ENCODE measurements at regions not wholly inside any gene's neighbourhood (a gene's known extent, or its start where the extent isn't known, plus 50 kb on each side); places are given as distances from the start of the nearest gene placed in this dataset.

GRCh38 chr5:68759593-68759992 lies 334.2 kb upstream of the SLC30A5 start:
- no peak for DNase-seq

- DNase-seq: no peak
These were observed 331.6 kb upstream of the SLC30A5 start for GRCh38 chr5:68762201-68762600.

GRCh38 chr5:68766952-68767464 lies 326.8 kb upstream of the SLC30A5 start:
- DNase-seq: no peak

GRCh38 chr5:68770551-68770950 lies 323.3 kb upstream of the SLC30A5 start:
- peak in 1 of 2 experiments; percentile 7 for DNase-seq

- no peak for DNase-seq
These were observed 322.6 kb upstream of the SLC30A5 start for GRCh38 chr5:68771221-68771620.

GRCh38 chr5:68771732-68772131 lies 322.1 kb upstream of the SLC30A5 start:
- no peak for DNase-seq

GRCh38 chr5:68776381-68776780 lies 317.4 kb upstream of the SLC30A5 start:
- DNase-seq: no peak

GRCh38 chr5:68777135-68777534 lies 316.7 kb upstream of the SLC30A5 start:
- DNase-seq: no peak

- DNase-seq: no peak
These were observed 315.3 kb upstream of the SLC30A5 start for GRCh38 chr5:68778484-68778883.

- no peak for DNase-seq
These were observed 313.4 kb upstream of the SLC30A5 start for GRCh38 chr5:68780299-68780955.

- no peak for DNase-seq
These were observed 300.7 kb upstream of the SLC30A5 start for GRCh38 chr5:68793074-68793473.

- no peak for DNase-seq
These were observed 299.8 kb upstream of the SLC30A5 start for GRCh38 chr5:68793993-68794392.

- DNase-seq: no peak
These were observed 298.6 kb upstream of the SLC30A5 start for GRCh38 chr5:68795190-68795589.

GRCh38 chr5:68798877-68799843 lies 294.7 kb upstream of the SLC30A5 start:
- no peak for DNase-seq

GRCh38 chr5:68802430-68802829 lies 291.4 kb upstream of the SLC30A5 start:
- DNase-seq: no peak

GRCh38 chr5:68803881-68804319 lies 289.9 kb upstream of the SLC30A5 start:
- peak in 1 of 2 experiments; percentile 5 for DNase-seq

GRCh38 chr5:68804343-68804742 lies 289.5 kb upstream of the SLC30A5 start:
- no peak for DNase-seq

- no peak for DNase-seq
These were observed 288.4 kb upstream of the SLC30A5 start for GRCh38 chr5:68805444-68805843.

- DNase-seq: no peak
These were observed 276.2 kb upstream of the SLC30A5 start for GRCh38 chr5:68817632-68818031.

- peak; percentile 9 to 72 for DNase-seq
These were observed 275.6 kb upstream of the SLC30A5 start for GRCh38 chr5:68818057-68818695.

GRCh38 chr5:68818870-68819269 lies 274.9 kb upstream of the SLC30A5 start:
- DNase-seq: no peak

- no peak for DNase-seq
These were observed 272.8 kb upstream of the SLC30A5 start for GRCh38 chr5:68821056-68821455.

GRCh38 chr5:68822796-68823195 lies 271.0 kb upstream of the SLC30A5 start:
- DNase-seq: no peak
